GM23338 (cell line): ENCODE measurements at regions not wholly inside any gene's neighbourhood (a gene's known extent, or its start where the extent isn't known, plus 50 kb on each side); places are given as distances from the start of the nearest gene placed in this dataset.

Source experiments
- ATAC-seq: fragments of 200-7000 bp; cut with Tn5 transposase; 3 replicates; pipeline ENCODE4 v1.9.1; 2020
- DNase-seq: peaks from one replicate; pipeline ENCODE4 v3.0.0-alpha.2; 2015; ENCODE audit warnings: low spot score
- H2AFZ ChIP-seq: fragments of 200-600 bp; sonication (generic); 2 replicates; pipeline ENCODE4 v1.8.0; 2016; ENCODE audit warnings: antibody characterized with exemption, mild to moderate bottlenecking, moderate library complexity
- H3F3A ChIP-seq: fragments of 200-600 bp; sonication (generic); replicated peaks from 2 replicates; pipeline ENCODE4 v1.8.0; 2017; ENCODE audit warnings: antibody characterized with exemption, mixed run types, low read depth
- H3K27ac ChIP-seq: fragments of 200-600 bp; sonication (generic); 2 replicates; pipeline ENCODE4 v1.6.1; 2016; ENCODE audit warnings: low read depth
- H3K27me3 ChIP-seq: fragments of 200-600 bp; sonication (generic); 2 replicates; pipeline ENCODE4 v1.8.0; 2016; ENCODE audit warnings: mild to moderate bottlenecking, mixed run types, moderate library complexity; ENCODE audit not compliant: insufficient read depth
- H3K36me3 ChIP-seq: fragments of 200-600 bp; sonication (generic); 2 replicates; pipeline ENCODE4 v1.8.0; 2016; ENCODE audit warnings: mild to moderate bottlenecking; ENCODE audit not compliant: insufficient read depth
- H3K4me1 ChIP-seq: fragments of 200-600 bp; sonication (generic); 2 replicates; pipeline ENCODE4 v1.8.0; 2016; ENCODE audit warnings: mild to moderate bottlenecking, moderate library complexity; ENCODE audit not compliant: insufficient read depth
- H3K4me2 ChIP-seq: fragments of 200-600 bp; sonication (generic); 2 replicates; pipeline ENCODE4 v1.7.1; 2017; ENCODE audit warnings: mixed run types
- H3K4me3 ChIP-seq: fragments of 200-600 bp; sonication (generic); 2 replicates; pipeline ENCODE4 v1.6.1; 2016; ENCODE audit warnings: mixed run types
- H3K79me2 ChIP-seq: fragments of 200-600 bp; sonication (generic); replicated peaks from 2 replicates; pipeline ENCODE4 v1.8.0; 2017; ENCODE audit warnings: mild to moderate bottlenecking; ENCODE audit not compliant: insufficient read depth
- H3K9me2 ChIP-seq: fragments of 200-600 bp; sonication (generic); 2 replicates; pipeline ENCODE4 v1.8.0; 2017; ENCODE audit not compliant: insufficient read depth
- H4K20me1 ChIP-seq: fragments of 200-600 bp; sonication (generic); replicated peaks from 2 replicates; pipeline ENCODE4 v1.8.0; 2017; ENCODE audit warnings: mild to moderate bottlenecking; ENCODE audit not compliant: insufficient read depth
- H3K27ac Mint-ChIP-seq: 2 replicates; pipeline ENCODE4 v1.8.0; 2020; ENCODE audit warnings: inconsistent platforms, mild to moderate bottlenecking, moderate library complexity, mixed read lengths
- H3K27me3 Mint-ChIP-seq: 3 replicates; pipeline ENCODE4 v1.8.0; 2022; ENCODE audit warnings: low read depth, mild to moderate bottlenecking, moderate library complexity, mixed read lengths, inconsistent platforms; ENCODE audit not compliant: insufficient read depth, poor library complexity
- H3K36me3 Mint-ChIP-seq: 3 replicates; pipeline ENCODE4 v1.8.0; 2021; ENCODE audit warnings: low read depth, mild to moderate bottlenecking, inconsistent platforms, moderate library complexity, mixed read lengths
- H3K4me1 Mint-ChIP-seq: 3 replicates; pipeline ENCODE4 v1.8.0; 2020; ENCODE audit warnings: mild to moderate bottlenecking, inconsistent platforms, mixed read lengths
- H3K4me3 Mint-ChIP-seq: 3 replicates; pipeline ENCODE4 v1.8.0; 2021; ENCODE audit warnings: moderate library complexity, mild to moderate bottlenecking, inconsistent platforms, mixed read lengths
- H3K9me3 Mint-ChIP-seq: 3 replicates; pipeline ENCODE4 v1.8.0; 2020; ENCODE audit warnings: moderate library complexity, mild to moderate bottlenecking, inconsistent platforms, mixed read lengths
- CREB1 ChIP-seq: fragments of 250-450 bp; sonication (Bioruptor Pico); IDR thresholded peaks from 2 replicates; pipeline ENCODE4 v1.5.0; 2020; ENCODE audit warnings: low read depth, mild to moderate bottlenecking, moderate library complexity
- ETS1 ChIP-seq: IDR thresholded peaks from 2 replicates; pipeline ENCODE4 v1.6.1; 2016; ENCODE audit warnings: antibody characterized with exemption
- JUNB ChIP-seq: IDR thresholded peaks from one replicate; pipeline ENCODE4 v1.6.1; 2016; ENCODE audit warnings: antibody characterized with exemption; ENCODE audit not compliant: unreplicated experiment
- REST ChIP-seq: IDR thresholded peaks from one replicate; pipeline ENCODE4 v1.6.1; 2018; ENCODE audit warnings: antibody characterized with exemption; ENCODE audit not compliant: unreplicated experiment
- ZNF114 ChIP-seq: fragments of 250-450 bp; sonication (Bioruptor Pico); IDR thresholded peaks from 2 replicates; pipeline ENCODE4 v1.5.0; 2020; ENCODE audit warnings: mild to moderate bottlenecking, moderate library complexity
- ZNF462 ChIP-seq: fragments of 250-450 bp; sonication (Bioruptor Pico); IDR thresholded peaks from 2 replicates; pipeline ENCODE4 v1.5.0; 2020; ENCODE audit warnings: mild to moderate bottlenecking, moderate library complexity

GRCh38 chr16:65658787-65659220 lies 536.9 kb upstream of the CDH11 start (continued):
- no peak for TF ChIP-seq REST
- no peak for TF ChIP-seq ZNF462 (CRISPR knock-in tag)
- TF ChIP-seq JUNB: no peak
- TF ChIP-seq CREB1 (CRISPR knock-in tag): no peak

- Histone ChIP-seq H3K36me3 (no peaks in the 10 kb centered on the region), H3K9me2 (peaks cover 4% of the 10 kb centered on the region; the same call in 1 of the 2 replicates), H3K4me2 (no peak overlapping the region), H3K27ac (no peak overlapping the region), H4K20me1 (no peaks in the 10 kb centered on the region), H3K4me3 (no peak overlapping the region), H3K4me1 (no peaks in the 10 kb centered on the region), H2AFZ (no peak overlapping the region), H3F3A (no peaks in the 10 kb centered on the region), H3K79me2 (no peaks in the 10 kb centered on the region), H3K27me3 (no peaks in the 10 kb centered on the region)
- no peaks in the 10 kb centered on the region for H3K36me3 Mint-ChIP-seq
- no peak for ATAC-seq
- H3K27me3 Mint-ChIP-seq: peaks cover 2% of the 10 kb centered on the region
- H3K4me3 Mint-ChIP-seq: no peak overlapping the region
- no peaks in the 10 kb centered on the region for H3K9me3 Mint-ChIP-seq
- no peak overlapping the region for H3K27ac Mint-ChIP-seq
- peaks cover 3% of the 10 kb centered on the region; the same call in 2 of the 3 replicates for H3K4me1 Mint-ChIP-seq
- peak; percentile 13 for DNase-seq
- TF ChIP-seq ZNF114 (CRISPR knock-in tag): no peak
- no peak for TF ChIP-seq ETS1
Measured at GRCh38 chr16:65658349-65658748, 536.5 kb upstream of the CDH11 start.
